ENCODE measurements at regions not wholly inside any gene's neighbourhood (a gene's known extent, or its start where the extent isn't known, plus 50 kb on each side); places are given as distances from the start of the nearest gene placed in this dataset.

- TF ChIP-seq USF2 (IDR thresholded peaks at IDR 0.05; ENCODE audit: low read length) = no peak
- no peak for TF ChIP-seq TEAD4 (IDR thresholded peaks at IDR 0.05; ENCODE audit: low read depth, low read length)
- TF ChIP-seq JUND (IDR thresholded peaks at IDR 0.05; ENCODE audit: low read length) = no peak
- TF ChIP-seq CTCF (IDR thresholded peaks at IDR 0.05; ENCODE audit: control extremely low read depth in 1 of 3, insufficient read depth in 1 of 3, low read depth in 1 of 3, low read length in 3 of 3) = no peak
- no peak for TF ChIP-seq KDM5A (IDR thresholded peaks at IDR 0.05; ENCODE audit: low read length)
- no peak for TF ChIP-seq YY1 (IDR thresholded peaks at IDR 0.05; ENCODE audit: low read depth, low read length)
- TF ChIP-seq NANOG (IDR thresholded peaks at IDR 0.05; ENCODE audit: insufficient read depth, low read depth, low read length, poor library complexity, severe bottlenecking) = no peak
- TF ChIP-seq EGR1 (IDR thresholded peaks at IDR 0.05; ENCODE audit: borderline replicate concordance, low read depth, low read length) = no peak
- no peak for TF ChIP-seq SIN3A (conservative IDR thresholded peaks at IDR 0.05 in 1 of 2, IDR thresholded peaks at IDR 0.05 in 1 of 2; ENCODE audit: low read depth in 1 of 2, low read length in 2 of 2)
- no peak for TF ChIP-seq TBP (IDR thresholded peaks at IDR 0.05; ENCODE audit: low read depth, low read length)
- TF ChIP-seq TCF12 (IDR thresholded peaks at IDR 0.05; ENCODE audit: low read depth, low read length) = no peak
Measured at GRCh38 chr2:111626865-111627163, 257.2 kb downstream of the ANAPC1 start.

Measured in H1 (cell line).